ENCODE measurements at regions not wholly inside any gene's neighbourhood (a gene's known extent, or its start where the extent isn't known, plus 50 kb on each side); places are given as distances from the start of the nearest gene placed in this dataset.

DNA sequence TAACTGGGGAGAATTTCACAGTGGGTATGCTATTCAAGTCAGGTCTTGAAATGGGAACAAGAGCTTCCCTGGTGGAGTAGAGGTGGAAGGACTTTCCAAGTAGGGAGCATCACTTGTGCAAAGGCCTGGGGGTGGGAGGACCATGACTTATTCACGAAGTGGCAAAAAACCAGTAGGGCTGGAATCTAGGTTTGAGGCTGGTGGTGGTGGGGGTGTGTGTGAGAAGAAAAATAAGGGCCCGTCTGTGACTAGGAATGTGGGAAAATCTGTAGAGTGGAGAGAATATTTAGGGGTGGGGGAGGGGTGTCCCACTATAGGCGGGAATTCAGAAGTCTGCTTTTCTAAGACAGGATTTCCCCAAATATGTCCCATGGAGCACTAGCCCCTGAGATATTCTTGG is 271.9 kb upstream of the TBL1XR1 start:
- DNase-seq (ENCODE audit: low spot score) = no peak
- CTCF ChIA-PET = interaction anchor here (0.6 to 0.8 kb wide), 2 partner anchors 40 to 418 kb away, joined by 3 read pairs; no protein-coding TSS in a partner anchor
- POLR2A ChIA-PET (ENCODE audit: low non-redundant PET) = no interaction called here
- TF ChIP-seq, protein P1, sequence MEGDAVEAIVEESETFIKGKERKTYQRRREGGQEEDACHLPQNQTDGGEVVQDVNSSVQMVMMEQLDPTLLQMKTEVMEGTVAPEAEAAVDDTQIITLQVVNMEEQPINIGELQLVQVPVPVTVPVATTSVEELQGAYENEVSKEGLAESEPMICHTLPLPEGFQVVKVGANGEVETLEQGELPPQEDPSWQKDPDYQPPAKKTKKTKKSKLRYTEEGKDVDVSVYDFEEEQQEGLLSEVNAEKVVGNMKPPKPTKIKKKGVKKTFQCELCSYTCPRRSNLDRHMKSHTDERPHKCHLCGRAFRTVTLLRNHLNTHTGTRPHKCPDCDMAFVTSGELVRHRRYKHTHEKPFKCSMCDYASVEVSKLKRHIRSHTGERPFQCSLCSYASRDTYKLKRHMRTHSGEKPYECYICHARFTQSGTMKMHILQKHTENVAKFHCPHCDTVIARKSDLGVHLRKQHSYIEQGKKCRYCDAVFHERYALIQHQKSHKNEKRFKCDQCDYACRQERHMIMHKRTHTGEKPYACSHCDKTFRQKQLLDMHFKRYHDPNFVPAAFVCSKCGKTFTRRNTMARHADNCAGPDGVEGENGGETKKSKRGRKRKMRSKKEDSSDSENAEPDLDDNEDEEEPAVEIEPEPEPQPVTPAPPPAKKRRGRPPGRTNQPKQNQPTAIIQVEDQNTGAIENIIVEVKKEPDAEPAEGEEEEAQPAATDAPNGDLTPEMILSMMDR (conservative IDR thresholded peaks at IDR 0.05; ENCODE audit: low read depth) = no peak
- no peak overlapping the region for H3K27ac ChIP-seq

DNA sequence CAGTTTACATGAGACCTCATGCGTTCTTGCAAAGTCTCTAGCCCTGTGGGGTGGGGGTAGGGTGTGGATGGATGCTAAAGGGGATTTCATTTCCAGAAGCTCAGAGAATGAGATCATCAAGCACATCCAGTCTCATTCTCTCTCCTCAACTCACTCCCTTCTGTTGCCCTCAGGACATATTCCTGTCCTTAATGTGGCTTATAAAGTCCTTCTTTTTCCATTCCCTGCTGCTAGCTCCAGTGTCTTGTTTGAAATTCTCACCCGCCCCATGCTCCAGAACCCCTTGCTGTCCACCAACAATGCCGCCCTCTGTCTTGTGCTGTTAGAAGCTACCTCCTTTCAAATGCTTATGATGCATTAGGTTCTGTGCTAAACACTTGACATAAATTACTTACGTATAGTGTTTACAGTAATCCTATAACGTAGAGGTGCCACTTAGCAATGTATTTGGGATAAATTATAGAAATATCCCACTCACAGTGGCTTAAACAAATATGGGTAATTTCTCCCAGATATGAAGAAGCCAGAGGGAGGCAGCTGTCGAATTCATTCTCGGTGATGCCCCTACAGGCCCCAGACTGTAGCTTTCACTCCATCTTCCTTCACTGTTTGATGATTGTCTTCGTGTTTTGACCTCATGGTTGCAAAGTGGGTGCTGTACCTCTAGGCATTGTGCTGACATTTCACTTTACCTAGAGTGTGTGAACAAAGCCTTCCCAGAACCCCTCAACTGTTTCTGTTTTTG is 273.1 kb upstream of the TBL1XR1 start:
- CTCF ChIA-PET = interaction anchor here (0.5 kb wide), 1 partner anchor 153 kb away, joined by 4 read pairs; no protein-coding TSS in a partner anchor

DNA sequence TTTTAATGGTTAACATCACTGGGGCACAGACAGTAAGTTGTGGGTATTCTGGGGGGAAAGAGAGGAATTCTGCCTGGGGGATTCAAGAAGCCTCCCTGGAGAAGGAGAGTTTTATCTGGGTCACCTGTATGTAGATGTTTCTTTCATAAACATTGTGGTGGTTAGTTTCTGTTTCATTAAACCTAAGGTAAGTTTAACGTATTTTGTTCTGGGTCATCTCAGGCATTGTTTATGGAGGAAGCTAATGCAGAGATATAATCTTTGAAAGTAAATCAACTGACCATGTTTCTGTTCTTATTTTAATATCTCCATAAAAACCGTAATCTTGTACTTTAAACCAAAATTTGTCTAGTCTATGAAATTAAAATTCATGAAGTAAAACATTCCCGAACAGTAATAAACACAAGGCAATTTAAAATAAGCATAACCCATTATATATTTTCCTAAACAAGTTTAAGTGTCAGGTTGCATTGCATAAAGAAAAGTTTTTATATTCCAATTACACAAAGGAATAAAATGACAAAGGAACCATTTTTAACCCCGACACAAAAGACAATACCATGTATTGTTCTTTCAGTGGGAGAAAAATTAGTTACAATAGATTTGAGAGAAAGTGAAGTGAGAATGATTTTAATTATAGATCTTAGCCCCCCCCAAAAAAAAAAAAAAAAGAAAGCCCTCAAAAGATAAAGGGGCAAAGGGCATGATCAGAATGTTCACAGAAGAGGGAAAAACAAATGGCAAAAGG is 274.6 kb upstream of the TBL1XR1 start:
- H3K27ac ChIP-seq = no peak overlapping the region
- no peak for DNase-seq (ENCODE audit: low spot score)
- TF ChIP-seq, protein P1 (conservative IDR thresholded peaks at IDR 0.05; ENCODE audit: low read depth) = no peak
- POLR2A ChIA-PET (ENCODE audit: low non-redundant PET) = no interaction called here
- CTCF ChIA-PET = no interaction called here

More for the DNA sequence above, 273.1 kb upstream of the TBL1XR1 start:
- TF ChIP-seq, protein P1 (conservative IDR thresholded peaks at IDR 0.05; ENCODE audit: low read depth) = no peak
- DNase-seq (ENCODE audit: low spot score) = no peak
- POLR2A ChIA-PET (ENCODE audit: low non-redundant PET) = no interaction called here
- no peak overlapping the region for H3K27ac ChIP-seq

DNA sequence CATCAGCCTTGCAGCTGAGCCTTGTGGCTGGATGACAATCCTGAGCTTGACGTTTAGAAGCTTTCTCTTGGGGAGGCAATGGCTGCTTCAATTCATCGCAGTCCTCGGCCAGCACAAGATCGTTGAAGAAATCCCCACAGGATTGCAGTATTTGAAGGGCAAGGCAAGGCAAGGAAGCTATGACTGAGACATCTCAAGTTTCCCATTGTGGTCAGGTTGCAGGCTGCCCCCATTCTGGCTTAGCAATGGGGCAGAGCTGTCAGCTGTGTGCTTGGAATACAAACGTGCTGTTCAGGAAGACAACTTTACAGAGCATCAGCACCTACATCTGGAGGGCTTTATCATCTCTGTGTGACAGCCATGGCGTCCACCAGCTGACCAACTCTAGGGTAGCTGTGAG is 275.9 kb upstream of the TBL1XR1 start:
- TF ChIP-seq, protein P1 (conservative IDR thresholded peaks at IDR 0.05; ENCODE audit: low read depth) = no peak
- POLR2A ChIA-PET (ENCODE audit: low non-redundant PET) = no interaction called here
- no peak overlapping the region for H3K27ac ChIP-seq
- CTCF ChIA-PET = no interaction called here
- DNase-seq (ENCODE audit: low spot score) = no peak

DNA sequence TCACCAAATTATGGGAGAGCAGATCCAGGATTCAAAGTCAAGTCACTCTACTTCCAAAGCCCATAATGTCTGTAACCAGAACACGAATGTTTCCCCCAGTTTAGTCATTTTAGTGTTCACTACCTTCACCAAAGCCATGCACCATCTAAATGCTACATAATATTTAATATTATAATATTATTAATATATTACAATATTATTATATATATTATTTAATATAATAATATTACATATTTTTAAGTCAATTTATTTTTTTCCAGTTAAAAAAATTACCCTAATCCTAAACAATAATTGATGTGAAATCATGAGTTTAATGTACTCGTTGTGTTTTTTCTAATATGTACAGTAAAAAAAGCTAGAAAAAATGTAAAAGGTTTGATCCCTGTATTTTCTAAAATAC is 276.6 kb upstream of the TBL1XR1 start:
- CTCF ChIA-PET = interaction anchor here (0.6 kb wide), 1 partner anchor 222 kb away, joined by 3 read pairs; no protein-coding TSS in a partner anchor
- POLR2A ChIA-PET (ENCODE audit: low non-redundant PET) = no interaction called here
- H3K27ac ChIP-seq = no peak overlapping the region
- DNase-seq (ENCODE audit: low spot score) = no peak
- TF ChIP-seq, protein P1 (conservative IDR thresholded peaks at IDR 0.05; ENCODE audit: low read depth) = no peak

DNA sequence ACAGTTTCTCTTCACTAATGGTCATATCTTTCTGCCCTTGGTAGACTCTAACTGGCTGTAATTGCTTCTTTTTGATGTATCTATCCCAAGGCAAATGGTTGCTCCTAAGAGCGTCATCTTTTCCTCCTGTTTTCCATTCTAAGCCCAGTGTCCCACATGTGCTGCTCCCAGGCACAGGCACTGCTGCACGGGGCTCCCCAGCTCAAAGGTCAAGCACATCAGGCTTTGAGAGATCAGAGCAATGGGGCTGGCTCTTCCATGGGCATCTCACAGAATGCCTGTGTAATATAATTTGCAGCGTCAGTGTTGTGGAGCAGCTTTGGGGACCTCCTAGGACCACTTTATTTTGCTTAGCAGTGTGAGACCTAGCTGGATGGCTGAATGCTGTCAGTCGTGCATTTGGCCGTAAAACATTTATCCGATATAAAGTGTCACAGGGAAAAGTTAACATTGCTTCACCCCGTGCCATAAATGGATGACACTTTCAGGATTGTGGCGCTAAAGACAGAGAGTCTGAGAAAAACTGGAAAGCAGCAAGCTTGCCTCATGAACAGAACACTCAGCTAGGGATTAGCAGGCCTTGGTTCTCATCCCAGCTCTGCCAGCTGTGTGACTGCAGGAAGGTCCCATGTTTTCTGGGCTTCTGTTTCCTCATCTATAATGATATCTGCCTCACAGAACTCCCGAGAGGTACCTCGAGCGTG is 277.5 kb upstream of the TBL1XR1 start:
- DNase-seq (ENCODE audit: low spot score) = no peak
- TF ChIP-seq, protein P1 (conservative IDR thresholded peaks at IDR 0.05; ENCODE audit: low read depth) = no peak
- CTCF ChIA-PET = interaction anchor here (0.6 kb wide), 1 partner anchor 369 kb away, joined by 3 read pairs; no protein-coding TSS in a partner anchor
- POLR2A ChIA-PET (ENCODE audit: low non-redundant PET) = no interaction called here
- H3K27ac ChIP-seq = no peak overlapping the region

All from RWPE1 (cell line).